DOHH2 (cell line): ENCODE measurements at regions not wholly inside any gene's neighbourhood (a gene's known extent, or its start where the extent isn't known, plus 50 kb on each side); places are given as distances from the start of the nearest gene placed in this dataset.

ENCODE experiments used
- CTCF ChIP-seq: fragments of 200-600 bp; sonication (generic); IDR thresholded peaks from one replicate; pipeline ENCODE4 v1.5.1; 2014; ENCODE audit warnings: antibody characterized with exemption, mild to moderate bottlenecking, low read depth, low read length; ENCODE audit not compliant: poor library complexity, severe bottlenecking
- EZH2phosphoT487 ChIP-seq: fragments of 200-600 bp; sonication (generic); IDR thresholded peaks from 2 replicates; pipeline ENCODE4 v1.6.1; 2017; ENCODE audit warnings: borderline replicate concordance, mild to moderate bottlenecking, antibody characterized with exemption, low read length, moderate library complexity, mixed read lengths

GRCh38 chr14:80095623-80096022 lies 115.7 kb downstream of the DIO2 start:
- no peak for TF ChIP-seq CTCF
- TF ChIP-seq EZH2phosphoT487 = no peak
